ENCODE measurements at regions not wholly inside any gene's neighbourhood (a gene's known extent, or its start where the extent isn't known, plus 50 kb on each side); places are given as distances from the start of the nearest gene placed in this dataset.

DNA sequence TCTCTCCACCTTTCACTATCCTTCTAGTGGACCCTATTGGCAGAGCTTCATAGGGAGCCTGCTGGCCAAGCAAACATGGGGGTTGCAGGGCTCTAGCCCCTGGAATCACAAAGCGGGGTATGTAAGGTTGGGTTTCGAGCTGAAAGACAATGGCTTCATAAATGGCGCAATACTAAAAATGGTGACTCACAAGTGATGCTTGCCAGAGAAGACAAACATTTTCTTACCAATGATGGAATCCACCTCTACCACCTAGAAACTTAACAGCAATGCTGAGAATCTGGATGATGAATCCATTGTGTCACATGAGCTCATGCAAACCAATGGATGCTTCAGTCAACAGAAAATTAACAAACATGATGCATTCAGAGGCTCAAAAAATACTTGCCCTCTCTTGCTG is 375.3 kb upstream of the PSMD7 start:
- FAIRE-seq, result no peak
- DNase-seq (ENCODE audit: insufficient read length, low spot score), result no peak
- TF ChIP-seq, protein P1, sequence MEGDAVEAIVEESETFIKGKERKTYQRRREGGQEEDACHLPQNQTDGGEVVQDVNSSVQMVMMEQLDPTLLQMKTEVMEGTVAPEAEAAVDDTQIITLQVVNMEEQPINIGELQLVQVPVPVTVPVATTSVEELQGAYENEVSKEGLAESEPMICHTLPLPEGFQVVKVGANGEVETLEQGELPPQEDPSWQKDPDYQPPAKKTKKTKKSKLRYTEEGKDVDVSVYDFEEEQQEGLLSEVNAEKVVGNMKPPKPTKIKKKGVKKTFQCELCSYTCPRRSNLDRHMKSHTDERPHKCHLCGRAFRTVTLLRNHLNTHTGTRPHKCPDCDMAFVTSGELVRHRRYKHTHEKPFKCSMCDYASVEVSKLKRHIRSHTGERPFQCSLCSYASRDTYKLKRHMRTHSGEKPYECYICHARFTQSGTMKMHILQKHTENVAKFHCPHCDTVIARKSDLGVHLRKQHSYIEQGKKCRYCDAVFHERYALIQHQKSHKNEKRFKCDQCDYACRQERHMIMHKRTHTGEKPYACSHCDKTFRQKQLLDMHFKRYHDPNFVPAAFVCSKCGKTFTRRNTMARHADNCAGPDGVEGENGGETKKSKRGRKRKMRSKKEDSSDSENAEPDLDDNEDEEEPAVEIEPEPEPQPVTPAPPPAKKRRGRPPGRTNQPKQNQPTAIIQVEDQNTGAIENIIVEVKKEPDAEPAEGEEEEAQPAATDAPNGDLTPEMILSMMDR (IDR thresholded peaks at IDR 0.05; ENCODE audit: insufficient read depth, missing control alignments), result no peak

GRCh38 chr16:73916829-73917594 is 379.6 kb upstream of the PSMD7 start:
- FAIRE-seq (no peak), DNase-seq (ENCODE audit: insufficient read length, low spot score) (no peak)
- TF ChIP-seq, protein P1 (IDR thresholded peaks at IDR 0.05; ENCODE audit: insufficient read depth, missing control alignments), result no peak

- TF ChIP-seq, protein P1 (IDR thresholded peaks at IDR 0.05; ENCODE audit: insufficient read depth, missing control alignments), result no peak
- no peak for DNase-seq (ENCODE audit: insufficient read length, low spot score)
- no peak for FAIRE-seq
Observed at GRCh38 chr16:73915935-73916334, 380.7 kb upstream of the PSMD7 start.

DNA sequence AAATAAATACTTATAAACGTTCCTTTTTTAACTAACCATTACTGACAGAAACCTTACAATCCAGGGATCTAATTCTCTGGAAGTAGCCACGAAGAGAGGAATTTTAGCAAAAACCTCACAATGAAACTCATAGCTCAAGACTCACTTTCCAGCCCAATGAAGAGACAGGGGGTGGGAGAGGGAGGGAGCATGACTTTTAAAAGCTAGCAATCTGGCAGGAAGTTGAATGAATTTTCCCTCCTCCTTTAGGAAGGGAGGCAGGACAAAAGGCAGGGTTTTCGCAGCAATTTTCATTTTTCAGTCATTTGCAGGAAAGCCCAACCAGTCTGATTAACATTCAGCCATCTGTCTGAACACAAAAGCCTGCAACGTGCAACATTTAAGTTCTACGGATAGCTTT is 381.5 kb upstream of the PSMD7 start:
- FAIRE-seq, result no peak

DNA sequence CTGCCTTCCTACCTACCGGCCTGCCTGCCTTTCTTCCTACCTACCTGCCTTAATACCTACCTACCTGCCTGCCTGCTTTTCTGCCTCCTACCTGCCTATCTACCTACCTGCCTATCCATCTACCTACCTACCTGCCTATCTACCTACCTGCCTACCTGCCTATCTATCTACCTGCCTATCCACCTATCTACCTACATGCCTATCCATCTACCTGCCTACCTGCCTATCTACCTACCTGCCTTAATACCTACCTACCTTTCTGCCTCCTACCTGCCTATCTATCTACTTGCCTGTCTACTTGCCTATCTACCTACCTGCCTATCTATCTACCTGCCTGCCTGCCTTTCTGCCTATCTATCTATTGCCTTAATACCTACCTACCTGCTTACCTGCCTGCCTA is 383.8 kb upstream of the PSMD7 start:
- TF ChIP-seq, protein P1 (IDR thresholded peaks at IDR 0.05; ENCODE audit: insufficient read depth, missing control alignments), result no peak
- no peak for FAIRE-seq
- no peak for DNase-seq (ENCODE audit: insufficient read length, low spot score)

More for the DNA sequence above, 381.5 kb upstream of the PSMD7 start:
- no peak for DNase-seq (ENCODE audit: insufficient read length, low spot score)
- TF ChIP-seq, protein P1 (IDR thresholded peaks at IDR 0.05; ENCODE audit: insufficient read depth, missing control alignments), result no peak

GRCh38 chr16:73912281-73912680 is 384.3 kb upstream of the PSMD7 start:
- DNase-seq (ENCODE audit: insufficient read length, low spot score), result no peak
- TF ChIP-seq, protein P1 (IDR thresholded peaks at IDR 0.05; ENCODE audit: insufficient read depth, missing control alignments), result no peak
- FAIRE-seq, result no peak

DNA sequence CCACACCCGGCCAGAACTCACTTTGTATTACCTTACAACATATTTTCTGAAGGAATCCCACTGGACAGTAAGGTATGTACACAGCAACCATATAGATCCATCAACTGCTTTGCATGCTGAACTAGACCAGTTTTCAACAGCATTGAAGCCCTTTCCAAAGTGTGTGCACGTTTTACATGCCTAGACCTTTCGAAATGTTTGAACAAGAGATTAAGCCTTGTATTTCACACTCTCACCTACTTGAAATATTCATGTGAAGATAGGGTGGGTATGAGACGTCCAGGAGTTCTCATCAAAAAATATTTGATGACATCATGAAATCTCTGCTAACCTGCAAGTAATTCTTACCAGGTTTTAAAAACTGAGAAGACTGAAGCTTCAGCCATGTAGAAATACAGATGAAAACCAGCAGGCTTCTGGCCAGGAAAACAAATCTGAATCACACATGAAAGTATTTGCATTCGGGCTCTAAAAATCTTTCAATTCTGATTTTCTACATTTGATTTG is 387.0 kb upstream of the PSMD7 start:
- DNase-seq (ENCODE audit: insufficient read length, low spot score), result no peak
- TF ChIP-seq, protein P1 (IDR thresholded peaks at IDR 0.05; ENCODE audit: insufficient read depth, missing control alignments), result no peak
- FAIRE-seq, result no peak
